HL-60 (cell line): ENCODE measurements at regions not wholly inside any gene's neighbourhood (a gene's known extent, or its start where the extent isn't known, plus 50 kb on each side); places are given as distances from the start of the nearest gene placed in this dataset.

Source experiments
- DNase-seq, 2 experiments: peaks; one replicate each; pipeline ENCODE4 v3.0.0-alpha.2; 2010 to 2020; ENCODE audit warnings: low read depth in 1 of 2, low spot score in 1 of 2
- H3K27ac ChIP-seq: fragments of 250-450 bp; sonication (Bioruptor Pico); replicated peaks from 2 replicates; pipeline ENCODE4 v1.5.1; 2020; ENCODE audit warnings: mild to moderate bottlenecking, moderate library complexity
- H3K27me3 ChIP-seq: fragments of 250-450 bp; sonication (Bioruptor Pico); 2 replicates; pipeline ENCODE4 v1.5.1; 2021; ENCODE audit warnings: mild to moderate bottlenecking, moderate library complexity; ENCODE audit not compliant: insufficient read depth, poor library complexity, severe bottlenecking
- H3K4me3 ChIP-seq: replicated peaks from 2 replicates; pipeline ENCODE4 v1.5.1; 2011; ENCODE audit warnings: mild to moderate bottlenecking, control low read depth, low read length; ENCODE audit not compliant: insufficient read depth
- CTCF ChIP-seq: IDR thresholded peaks from one replicate; pipeline ENCODE4 v1.5.1; 2011; ENCODE audit warnings: low read length, control low read depth, inconsistent platforms; ENCODE audit not compliant: insufficient read depth
- GABPA ChIP-seq: IDR thresholded peaks from 2 replicates; pipeline ENCODE4 v1.6.1; 2012; ENCODE audit warnings: low read depth
- POLR2AphosphoS5 ChIP-seq: IDR thresholded peaks from 2 replicates; pipeline ENCODE4 v1.6.1; 2012; ENCODE audit warnings: low read depth
- REST ChIP-seq: IDR thresholded peaks from 2 replicates; pipeline ENCODE4 v1.6.1; 2012; ENCODE audit warnings: low read depth; ENCODE audit not compliant: insufficient replicate concordance
- SPI1 ChIP-seq: IDR thresholded peaks from 2 replicates; pipeline ENCODE4 v1.6.1; 2012; ENCODE audit warnings: low read depth, mild to moderate bottlenecking, borderline replicate concordance

- no peak for DNase-seq
- Histone ChIP-seq H3K27ac (no peak overlapping the region), H3K27me3 (no peaks in the 10 kb centered on the region), H3K4me3 (no peak overlapping the region)
- TF ChIP-seq GABPA = no peak
- TF ChIP-seq REST = no peak
- TF ChIP-seq POLR2AphosphoS5 = no peak
- no peak for TF ChIP-seq CTCF
- TF ChIP-seq SPI1 = no peak
These were observed 370.2 kb downstream of the SHANK2 start for GRCh38 chr11:70881948-70882715.

- no peak for DNase-seq
- no peak overlapping the region for H3K27ac ChIP-seq
- no peak for TF ChIP-seq REST
- TF ChIP-seq CTCF = no peak
- TF ChIP-seq GABPA = no peak
These were observed 369.7 kb downstream of the SHANK2 start for GRCh38 chr11:70882716-70883085.

GRCh38 chr11:70883323-70883940, 368.9 kb downstream of the SHANK2 start:
- no peak for DNase-seq
- TF ChIP-seq SPI1 = no peak
- no peak for TF ChIP-seq REST
- TF ChIP-seq GABPA = no peak
- TF ChIP-seq POLR2AphosphoS5 = no peak
- TF ChIP-seq CTCF = no peak
- Histone ChIP-seq H3K4me3 (no peak overlapping the region), H3K27ac (no peak overlapping the region), H3K27me3 (no peaks in the 10 kb centered on the region)

More at GRCh38 chr11:70882716-70883085, 369.7 kb downstream of the SHANK2 start:
- Histone ChIP-seq H3K4me3 (no peak overlapping the region), H3K27me3 (no peaks in the 10 kb centered on the region)
